C1 segment of cervical spinal cord (tissue), 14 donors: ENCODE measurements at regions not wholly inside any gene's neighbourhood (a gene's known extent, or its start where the extent isn't known, plus 50 kb on each side); places are given as distances from the start of the nearest gene placed in this dataset.
"Not testable (repeated sequence)": the region's sequence is repeated elsewhere in the genome, so short reads cannot be mapped to it uniquely, and the experiment has no call there.

Experiments used
- DNase-seq, 14 donors: peaks; one replicate each; lab custom pipeline; 2025; lab: John Stamatoyannopoulos, UW

GRCh38 chr12:25337916-25338315, 87.2 kb upstream of the KRAS start:
- DNase-seq: no peak

GRCh38 chr12:25332143-25332542, 81.4 kb upstream of the KRAS start:
- DNase-seq: no peak

GRCh38 chr12:25328072-25328712, 77.5 kb upstream of the KRAS start:
- no peak for DNase-seq

GRCh38 chr12:25327321-25327720, 76.6 kb upstream of the KRAS start:
- DNase-seq: no peak

GRCh38 chr12:25326326-25326725, 75.6 kb upstream of the KRAS start:
- DNase-seq: no peak

GRCh38 chr12:25324861-25325260, 74.1 kb upstream of the KRAS start:
- no peak for DNase-seq

GRCh38 chr12:25323581-25323982, 72.9 kb upstream of the KRAS start:
- DNase-seq: no peak

- DNase-seq: no peak
These were observed 72.3 kb upstream of the KRAS start for GRCh38 chr12:25322918-25323531.

GRCh38 chr12:25322351-25322750, 71.6 kb upstream of the KRAS start:
- DNase-seq: no peak

GRCh38 chr12:25321772-25322171, 71.0 kb upstream of the KRAS start:
- no peak for DNase-seq

GRCh38 chr12:25320123-25321006, 69.6 kb upstream of the KRAS start:
- DNase-seq: no peak

- no peak for DNase-seq
These were observed 68.7 kb upstream of the KRAS start for GRCh38 chr12:25319233-25319984.

- no peak for DNase-seq
These were observed 66.8 kb upstream of the KRAS start for GRCh38 chr12:25317553-25317952.

GRCh38 chr12:25315388-25315787, 64.7 kb upstream of the KRAS start:
- DNase-seq: no peak

GRCh38 chr12:25313266-25313990, 62.7 kb upstream of the KRAS start:
- not testable (repeated sequence) for DNase-seq

GRCh38 chr12:25311506-25311905, 60.8 kb upstream of the KRAS start:
- DNase-seq: no peak

GRCh38 chr12:25310071-25310470, 59.3 kb upstream of the KRAS start:
- DNase-seq: not testable (repeated sequence)

- no peak for DNase-seq
These were observed 58.0 kb upstream of the KRAS start for GRCh38 chr12:25308756-25309155.

GRCh38 chr12:25307818-25308217, 57.1 kb upstream of the KRAS start:
- DNase-seq: no peak

GRCh38 chr12:25301798-25302197, 51.1 kb upstream of the KRAS start:
- DNase-seq: no peak
